ENCODE measurements at regions not wholly inside any gene's neighbourhood (a gene's known extent, or its start where the extent isn't known, plus 50 kb on each side); places are given as distances from the start of the nearest gene placed in this dataset.

GRCh38 chr5:106094204-106094607, 1576.5 kb downstream of the EFNA5 start:
- no peaks in the 10 kb centered on the region for H3K79me2 ChIP-seq (ENCODE audit: control insufficient read depth, insufficient read depth, low read length)
- no peaks in the 10 kb centered on the region for H4K20me1 ChIP-seq (replicated peaks; ENCODE audit: control insufficient read depth, extremely low read depth, insufficient read depth, low read length)
- H2AFZ ChIP-seq (ENCODE audit: low read depth, low read length): peak overlapping the region; percentile 62
- H3K4me3 ChIP-seq (replicated peaks in 1 of 3; ENCODE audit: insufficient read depth in 1 of 3, low read depth in 1 of 3, low read length in 3 of 3): no peak overlapping the region
- no peak overlapping the region for H3K27ac ChIP-seq (ENCODE audit: insufficient read depth, low read depth, low read length)
- POLR2A ChIA-PET: no interaction called here
- no peak overlapping the region for H3K4me2 ChIP-seq (ENCODE audit: insufficient read depth, low read length)
- CTCF ChIA-PET: interaction anchor here (1.1 kb wide), 1 partner anchor 10 kb away, joined by 4 read pairs; no protein-coding TSS in a partner anchor
- TF ChIP-seq JUN (IDR thresholded peaks at IDR 0.05; ENCODE audit: borderline replicate concordance, insufficient read depth, insufficient read length, low read depth): no peak
- peak; percentile 36 for TF ChIP-seq GATA2 (IDR thresholded peaks at IDR 0.05; ENCODE audit: insufficient read depth, insufficient read length, low read depth, low read length)
- dilution Hi-C loops (cut with MboI; ENCODE audit: extremely low pct_ligation_motif_present, low sequenced_read_pairs) (no loop called here), intact Hi-C loops (cut with micrococcal nuclease) (no loop called here)
- DNase-seq (ENCODE audit: low read depth, low spot score) (peak; percentile 76), FAIRE-seq (no peak)
- H3K9me3 ChIP-seq (replicated peaks; ENCODE audit: control insufficient read depth, insufficient read depth, low read length): no peaks in the 10 kb centered on the region
- no peak overlapping the region for H3K9ac ChIP-seq (replicated peaks; ENCODE audit: extremely low read depth, insufficient read depth, low read length)
- no TSS peak for BruUV-seq (replicated peaks)
- H3K4me1 ChIP-seq (ENCODE audit: control insufficient read depth, extremely low read depth, insufficient read depth, low read length): peaks cover 4% of the 10 kb centered on the region
- no peaks in the 10 kb centered on the region for H3K9me1 ChIP-seq (replicated peaks; ENCODE audit: control insufficient read depth, extremely low read depth, insufficient read depth, low read length)
- H3K27me3 ChIP-seq (ENCODE audit: control insufficient read depth in 2 of 2, insufficient read depth in 2 of 2, low read length in 2 of 2): no peaks in the 10 kb centered on the region
- no peaks in the 10 kb centered on the region for H3K36me3 ChIP-seq (ENCODE audit: control insufficient read depth in 2 of 2, extremely low read depth in 1 of 2, insufficient read depth in 2 of 2, low read length in 2 of 2)

DNA sequence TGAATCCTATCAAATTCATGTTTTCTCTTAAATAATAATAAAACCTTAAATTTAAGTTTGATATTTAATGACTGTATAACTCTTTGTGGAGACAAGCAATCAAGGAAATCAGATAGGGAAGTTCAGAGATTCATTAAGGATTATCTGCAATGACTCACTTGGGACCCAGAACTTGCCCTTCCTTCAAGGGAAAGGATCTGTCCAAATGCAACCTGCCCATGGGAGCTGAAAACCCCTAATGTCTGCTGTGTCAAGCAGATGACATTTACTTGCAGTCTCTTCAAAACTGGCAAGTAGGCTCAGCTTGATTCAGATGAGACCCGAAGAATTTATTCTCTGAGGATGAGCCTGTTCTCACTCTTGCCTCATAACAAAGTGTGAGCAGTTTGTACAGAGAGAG, 1577.6 kb downstream of the EFNA5 start:
- CTCF ChIA-PET: no interaction called here

More for the DNA sequence above, 1577.6 kb downstream of the EFNA5 start:
- Histone ChIP-seq H3K9ac (replicated peaks; ENCODE audit: extremely low read depth, insufficient read depth, low read length) (no peak overlapping the region), H3K9me1 (replicated peaks; ENCODE audit: control insufficient read depth, extremely low read depth, insufficient read depth, low read length) (no peaks in the 10 kb centered on the region), H2AFZ (ENCODE audit: low read depth, low read length) (no peak overlapping the region), H3K4me3 (replicated peaks in 1 of 3; ENCODE audit: insufficient read depth in 1 of 3, low read depth in 1 of 3, low read length in 3 of 3) (no peak overlapping the region), H3K79me2 (ENCODE audit: control insufficient read depth, insufficient read depth, low read length) (no peaks in the 10 kb centered on the region), H3K27me3 (ENCODE audit: control insufficient read depth in 2 of 2, insufficient read depth in 2 of 2, low read length in 2 of 2) (no peaks in the 10 kb centered on the region), H3K9me3 (replicated peaks; ENCODE audit: control insufficient read depth, insufficient read depth, low read length) (no peaks in the 10 kb centered on the region), H3K36me3 (ENCODE audit: control insufficient read depth in 2 of 2, extremely low read depth in 1 of 2, insufficient read depth in 2 of 2, low read length in 2 of 2) (no peaks in the 10 kb centered on the region), H3K4me1 (ENCODE audit: control insufficient read depth, extremely low read depth, insufficient read depth, low read length) (peaks cover 4% of the 10 kb centered on the region), H3K27ac (ENCODE audit: insufficient read depth, low read depth, low read length) (no peak overlapping the region), H4K20me1 (replicated peaks; ENCODE audit: control insufficient read depth, extremely low read depth, insufficient read depth, low read length) (no peaks in the 10 kb centered on the region), H3K4me2 (ENCODE audit: insufficient read depth, low read length) (no peak overlapping the region)
- TF ChIP-seq CTCF (IDR thresholded peaks at IDR 0.05; ENCODE audit: extremely low read depth in 1 of 2, insufficient read depth in 1 of 2, low read depth in 1 of 2, low read length in 2 of 2) (no peak), GATA2 (IDR thresholded peaks at IDR 0.05; ENCODE audit: insufficient read depth, insufficient read length, low read depth, low read length) (peak; percentile 27)
- intact Hi-C loops (cut with micrococcal nuclease): no loop called here
- BruUV-seq (replicated peaks): no TSS peak
- DNase-seq (ENCODE audit: low read depth, low spot score): no peak
- POLR2A ChIA-PET: no interaction called here
- dilution Hi-C loops (cut with MboI; ENCODE audit: extremely low pct_ligation_motif_present, low sequenced_read_pairs): no loop called here
- FAIRE-seq: no peak

Data from endothelial cell of umbilical vein (primary cell).